ENCODE measurements at regions not wholly inside any gene's neighbourhood (a gene's known extent, or its start where the extent isn't known, plus 50 kb on each side); places are given as distances from the start of the nearest gene placed in this dataset.

DNA sequence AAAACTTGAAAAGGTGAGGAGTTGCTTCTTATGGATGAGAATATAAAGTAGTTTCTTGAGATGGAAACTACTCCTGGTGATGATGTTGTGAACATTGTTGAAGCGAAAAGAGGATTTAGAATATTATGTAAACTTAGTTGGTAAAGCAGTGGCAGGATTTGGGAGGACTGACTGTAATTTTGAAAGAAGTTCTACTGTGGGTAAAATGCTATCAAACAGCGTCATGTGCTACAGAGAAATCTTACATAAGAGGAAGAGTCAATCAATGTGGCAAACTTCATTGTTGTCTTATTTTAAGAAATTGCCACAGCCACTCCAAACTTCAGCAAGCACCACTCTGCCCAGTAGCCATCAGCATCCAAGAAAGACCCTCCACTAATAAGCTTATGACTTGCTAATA is 112.9 kb upstream of the ZEB2 start:
- POLR2A ChIA-PET (ENCODE audit: low non-redundant PET) = no interaction called here

GRCh38 chr2:144631636-144632035 is 111.7 kb upstream of the ZEB2 start:
- H3K4me1 ChIP-seq (ENCODE audit: insufficient read depth, low read length, poor library complexity, severe bottlenecking) = no peaks in the 10 kb centered on the region
- intact Hi-C loops (cut with micrococcal nuclease; ENCODE audit: unreplicated experiment) = no loop called here
- CTCF ChIA-PET = no interaction called here
- H3K27ac ChIP-seq (ENCODE audit: low read depth, low read length, poor library complexity, severe bottlenecking) = no peak overlapping the region
- no TSS peak for BruUV-seq (replicated peaks)
- H3K9me3 ChIP-seq (ENCODE audit: low read depth, low read length, poor library complexity, severe bottlenecking) = no peaks in the 10 kb centered on the region
- no peaks in the 10 kb centered on the region for H3K36me3 ChIP-seq (ENCODE audit: insufficient read depth, low read length, poor library complexity, severe bottlenecking)
- no peaks in the 10 kb centered on the region for H3K27me3 ChIP-seq (replicated peaks; ENCODE audit: insufficient read depth, low read depth, low read length, poor library complexity)
- DNase-seq (ENCODE audit: low spot score) = no peak
- no peak for TF ChIP-seq EZH2 (IDR thresholded peaks at IDR 0.05; ENCODE audit: borderline replicate concordance, low read depth, low read length, poor library complexity, severe bottlenecking)
- TF ChIP-seq, protein P1, sequence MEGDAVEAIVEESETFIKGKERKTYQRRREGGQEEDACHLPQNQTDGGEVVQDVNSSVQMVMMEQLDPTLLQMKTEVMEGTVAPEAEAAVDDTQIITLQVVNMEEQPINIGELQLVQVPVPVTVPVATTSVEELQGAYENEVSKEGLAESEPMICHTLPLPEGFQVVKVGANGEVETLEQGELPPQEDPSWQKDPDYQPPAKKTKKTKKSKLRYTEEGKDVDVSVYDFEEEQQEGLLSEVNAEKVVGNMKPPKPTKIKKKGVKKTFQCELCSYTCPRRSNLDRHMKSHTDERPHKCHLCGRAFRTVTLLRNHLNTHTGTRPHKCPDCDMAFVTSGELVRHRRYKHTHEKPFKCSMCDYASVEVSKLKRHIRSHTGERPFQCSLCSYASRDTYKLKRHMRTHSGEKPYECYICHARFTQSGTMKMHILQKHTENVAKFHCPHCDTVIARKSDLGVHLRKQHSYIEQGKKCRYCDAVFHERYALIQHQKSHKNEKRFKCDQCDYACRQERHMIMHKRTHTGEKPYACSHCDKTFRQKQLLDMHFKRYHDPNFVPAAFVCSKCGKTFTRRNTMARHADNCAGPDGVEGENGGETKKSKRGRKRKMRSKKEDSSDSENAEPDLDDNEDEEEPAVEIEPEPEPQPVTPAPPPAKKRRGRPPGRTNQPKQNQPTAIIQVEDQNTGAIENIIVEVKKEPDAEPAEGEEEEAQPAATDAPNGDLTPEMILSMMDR (conservative IDR thresholded peaks at IDR 0.05; ENCODE audit: low read depth, low read length) = no peak
- H3K4me3 ChIP-seq (ENCODE audit: low read depth, low read length, poor library complexity, severe bottlenecking) = no peak overlapping the region
- POLR2A ChIA-PET (ENCODE audit: low non-redundant PET) = no interaction called here

More for the DNA sequence above, 112.9 kb upstream of the ZEB2 start:
- intact Hi-C loops (cut with micrococcal nuclease; ENCODE audit: unreplicated experiment) = no loop called here
- Histone ChIP-seq H3K4me1 (ENCODE audit: insufficient read depth, low read length, poor library complexity, severe bottlenecking) (no peaks in the 10 kb centered on the region), H3K36me3 (ENCODE audit: insufficient read depth, low read length, poor library complexity, severe bottlenecking) (no peaks in the 10 kb centered on the region), H3K27ac (ENCODE audit: low read depth, low read length, poor library complexity, severe bottlenecking) (no peak overlapping the region), H3K9me3 (ENCODE audit: low read depth, low read length, poor library complexity, severe bottlenecking) (no peaks in the 10 kb centered on the region), H3K4me3 (ENCODE audit: low read depth, low read length, poor library complexity, severe bottlenecking) (no peak overlapping the region), H3K27me3 (replicated peaks; ENCODE audit: insufficient read depth, low read depth, low read length, poor library complexity) (no peaks in the 10 kb centered on the region)
- BruUV-seq (replicated peaks) = no TSS peak
- CTCF ChIA-PET = no interaction called here
- TF ChIP-seq EZH2 (IDR thresholded peaks at IDR 0.05; ENCODE audit: borderline replicate concordance, low read depth, low read length, poor library complexity, severe bottlenecking) = no peak
- TF ChIP-seq, protein P1 (conservative IDR thresholded peaks at IDR 0.05; ENCODE audit: low read depth, low read length) = no peak
- no peak for DNase-seq (ENCODE audit: low spot score)

DNA sequence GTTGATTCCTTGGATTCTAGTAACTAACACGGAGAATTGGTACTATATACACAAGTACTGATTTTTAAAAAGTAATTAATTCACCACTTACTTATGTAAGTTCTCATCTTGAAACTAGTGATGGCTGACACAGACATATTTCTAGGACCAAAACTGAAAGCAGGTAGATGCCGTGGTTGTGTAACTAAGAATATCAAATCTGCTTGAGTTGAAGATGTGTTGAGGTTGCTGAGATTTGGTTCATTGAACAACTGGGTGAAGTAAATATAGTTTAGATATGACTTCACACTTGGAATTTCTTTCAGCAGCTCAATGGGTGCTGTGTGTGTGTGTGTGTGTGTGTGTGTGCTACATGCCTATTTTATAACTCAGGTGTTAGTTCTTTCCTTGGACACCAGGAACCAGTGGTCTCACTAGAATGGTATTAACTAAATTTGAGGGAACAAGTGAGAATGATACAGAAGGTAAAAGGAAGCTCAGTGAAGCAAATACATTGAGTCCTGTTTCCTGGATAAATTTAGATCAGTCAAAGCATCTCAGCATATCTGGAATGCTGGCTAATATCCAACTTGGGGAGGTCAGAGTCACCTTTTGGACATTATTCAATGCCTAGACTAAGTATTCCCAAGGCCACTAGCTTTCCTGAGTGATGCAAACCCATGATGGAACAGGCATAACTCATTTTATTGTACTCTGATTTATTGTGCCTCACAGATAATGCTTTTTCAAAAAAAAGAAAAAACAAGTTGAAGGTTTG is 110.7 kb upstream of the ZEB2 start:
- intact Hi-C loops (cut with micrococcal nuclease; ENCODE audit: unreplicated experiment) = no loop called here
- TF ChIP-seq EZH2 (IDR thresholded peaks at IDR 0.05; ENCODE audit: borderline replicate concordance, low read depth, low read length, poor library complexity, severe bottlenecking) = no peak
- TF ChIP-seq, protein P1 (conservative IDR thresholded peaks at IDR 0.05; ENCODE audit: low read depth, low read length) = no peak
- Histone ChIP-seq H3K36me3 (ENCODE audit: insufficient read depth, low read length, poor library complexity, severe bottlenecking) (no peaks in the 10 kb centered on the region), H3K27ac (ENCODE audit: low read depth, low read length, poor library complexity, severe bottlenecking) (no peak overlapping the region), H3K9me3 (ENCODE audit: low read depth, low read length, poor library complexity, severe bottlenecking) (no peaks in the 10 kb centered on the region), H3K27me3 (replicated peaks; ENCODE audit: insufficient read depth, low read depth, low read length, poor library complexity) (no peaks in the 10 kb centered on the region), H3K4me1 (ENCODE audit: insufficient read depth, low read length, poor library complexity, severe bottlenecking) (no peaks in the 10 kb centered on the region), H3K4me3 (ENCODE audit: low read depth, low read length, poor library complexity, severe bottlenecking) (no peak overlapping the region)
- DNase-seq (ENCODE audit: low spot score) = no peak
- CTCF ChIA-PET = no interaction called here
- BruUV-seq (replicated peaks) = no TSS peak
- POLR2A ChIA-PET (ENCODE audit: low non-redundant PET) = no interaction called here
